SK-N-DZ (cell line): ENCODE measurements at regions not wholly inside any gene's neighbourhood (a gene's known extent, or its start where the extent isn't known, plus 50 kb on each side); places are given as distances from the start of the nearest gene placed in this dataset.

Experiments used
- DNase-seq: peaks from one replicate; pipeline ENCODE4 v3.0.0-alpha.2; 2015; ENCODE audit warnings: low spot score

- DNase-seq = no peak
Measured at GRCh38 chr14:51307551-51307950, 67.5 kb downstream of the TMX1 start.

DNA sequence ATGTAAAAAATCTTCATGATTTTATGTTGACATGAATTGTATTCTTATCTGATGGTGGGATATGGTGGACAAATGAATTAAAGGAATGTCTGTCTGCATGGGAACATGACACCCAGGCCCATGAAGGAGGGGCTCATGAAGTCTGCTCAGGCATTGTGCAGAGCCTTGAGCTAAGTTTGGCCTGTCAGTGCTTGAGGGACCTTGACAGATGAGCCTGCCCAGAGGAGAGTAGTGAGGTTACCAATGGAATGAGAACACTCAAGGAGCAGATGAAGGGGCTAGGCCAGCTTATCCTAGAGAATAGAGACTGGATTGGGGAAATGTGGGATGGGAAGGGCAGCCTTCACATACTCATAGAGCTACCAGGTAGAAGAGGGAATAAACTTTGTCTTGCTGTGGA lies 68.8 kb downstream of the TMX1 start:
- peak; percentile 23 for DNase-seq

GRCh38 chr14:51310505-51310944 lies 70.5 kb downstream of the TMX1 start:
- DNase-seq = no peak

DNA sequence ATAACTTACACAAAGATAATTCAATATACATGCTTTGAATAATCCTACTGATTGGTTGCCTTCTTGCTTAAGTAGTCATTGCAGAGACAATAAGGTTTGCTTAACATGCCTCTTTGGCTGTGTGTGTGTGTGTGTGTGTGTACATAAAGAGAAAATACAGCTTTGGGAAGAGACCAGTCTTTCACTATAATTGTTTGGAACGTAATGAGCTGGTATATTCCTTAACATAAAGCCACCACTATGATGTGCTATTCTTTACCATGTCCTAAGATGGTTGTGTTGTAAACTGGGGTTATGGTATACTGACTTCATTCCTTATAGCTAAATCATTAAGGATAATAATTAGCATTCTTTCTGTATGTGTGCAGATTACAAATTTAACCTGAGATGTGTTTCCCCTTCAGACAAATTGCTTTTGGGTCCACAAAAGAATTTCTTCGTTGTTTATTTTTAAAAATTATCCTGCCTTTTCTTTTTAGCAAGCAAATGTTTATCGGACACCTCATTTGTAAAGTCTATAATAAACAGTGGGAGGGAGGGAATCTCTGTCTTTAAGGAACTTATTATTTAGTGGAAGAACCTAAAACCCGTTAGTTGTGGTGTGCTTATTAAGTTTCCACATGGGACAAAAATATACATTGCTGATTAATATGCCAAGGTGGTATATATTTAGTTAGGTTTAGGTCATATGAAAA lies 74.4 kb downstream of the TMX1 start:
- DNase-seq = no peak

GRCh38 chr14:51317373-51317772 lies 77.3 kb downstream of the TMX1 start:
- no peak for DNase-seq

GRCh38 chr14:51318813-51319597 lies 79.0 kb downstream of the TMX1 start:
- DNase-seq = no peak

DNA sequence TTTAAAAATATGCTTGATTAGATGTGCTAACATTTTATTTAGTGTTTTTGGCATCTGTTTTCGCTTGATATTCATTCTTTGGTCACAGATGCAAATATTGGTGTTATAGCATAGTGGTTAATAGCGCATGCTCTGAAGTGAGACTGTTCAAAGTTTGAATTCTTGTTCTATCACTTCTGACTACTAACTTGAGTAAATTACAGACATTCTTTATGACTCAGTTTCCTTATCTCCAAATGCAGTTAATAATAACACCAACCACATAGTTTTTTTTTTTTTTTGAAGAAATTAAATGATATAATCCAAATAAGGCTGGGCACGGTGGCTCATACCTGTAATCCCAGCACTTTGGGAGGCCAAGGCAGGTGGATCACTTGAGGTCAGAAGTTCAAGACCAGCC lies 81.0 kb downstream of the TMX1 start:
- no peak for DNase-seq

GRCh38 chr14:51323492-51323891 lies 83.4 kb downstream of the TMX1 start:
- no peak for DNase-seq

DNA sequence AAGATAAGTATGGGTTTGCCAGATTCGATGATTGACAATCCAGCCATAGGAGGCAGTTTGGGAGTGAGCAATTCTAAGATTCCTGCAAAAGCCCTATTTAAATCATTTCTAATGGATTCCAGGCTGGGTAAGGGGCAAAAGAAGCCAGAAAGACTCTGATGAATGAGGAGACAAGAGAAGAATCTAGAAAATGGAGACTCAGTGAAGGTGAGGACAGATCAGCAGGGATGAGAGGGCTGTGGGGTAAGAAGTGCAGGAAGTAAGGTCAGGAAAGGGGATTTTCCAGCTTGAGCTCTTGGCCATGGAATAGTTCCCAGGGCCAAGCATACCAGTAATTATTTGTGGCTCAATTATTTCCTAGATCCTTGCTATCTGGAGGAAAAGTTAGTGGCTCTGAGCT lies 87.3 kb downstream of the TMX1 start:
- DNase-seq = no peak

- no peak for DNase-seq
Measured at GRCh38 chr14:51328064-51328771, 88.2 kb downstream of the TMX1 start.

- DNase-seq = no peak
Measured at GRCh38 chr14:51328772-51329353, 88.8 kb downstream of the TMX1 start.

- no peak for DNase-seq
Measured at GRCh38 chr14:51331486-51332367, 91.7 kb downstream of the TMX1 start.

GRCh38 chr14:51333299-51333698 lies 93.3 kb downstream of the TMX1 start:
- no peak for DNase-seq

GRCh38 chr14:51333901-51334521 lies 94.0 kb downstream of the TMX1 start:
- no peak for DNase-seq

GRCh38 chr14:51334566-51334965 lies 94.5 kb downstream of the TMX1 start:
- DNase-seq = no peak

DNA sequence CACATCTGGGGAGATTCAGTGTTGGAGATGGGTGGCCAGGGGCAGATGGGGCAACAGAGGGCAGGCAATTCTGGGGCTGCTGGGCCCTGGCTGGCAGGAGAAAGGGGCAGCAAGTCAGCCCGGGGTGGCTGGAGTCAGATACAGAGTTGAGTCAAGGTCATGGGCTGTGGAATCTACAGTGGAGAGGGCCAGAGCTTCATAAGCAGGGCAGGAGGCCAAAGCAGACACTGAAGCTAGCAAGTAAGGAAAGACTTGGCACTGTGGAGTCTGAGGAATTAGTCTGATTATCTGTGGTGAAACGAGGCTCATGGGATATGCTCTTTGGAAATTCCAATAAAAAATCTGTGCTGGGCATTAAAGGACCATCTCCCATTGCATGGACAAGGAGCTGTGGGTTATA lies 95.5 kb downstream of the TMX1 start:
- no peak for DNase-seq

- DNase-seq = no peak
Measured at GRCh38 chr14:51335961-51336723, 96.1 kb downstream of the TMX1 start.

- no peak for DNase-seq
Measured at GRCh38 chr14:51336734-51337133, 96.7 kb downstream of the TMX1 start.

DNA sequence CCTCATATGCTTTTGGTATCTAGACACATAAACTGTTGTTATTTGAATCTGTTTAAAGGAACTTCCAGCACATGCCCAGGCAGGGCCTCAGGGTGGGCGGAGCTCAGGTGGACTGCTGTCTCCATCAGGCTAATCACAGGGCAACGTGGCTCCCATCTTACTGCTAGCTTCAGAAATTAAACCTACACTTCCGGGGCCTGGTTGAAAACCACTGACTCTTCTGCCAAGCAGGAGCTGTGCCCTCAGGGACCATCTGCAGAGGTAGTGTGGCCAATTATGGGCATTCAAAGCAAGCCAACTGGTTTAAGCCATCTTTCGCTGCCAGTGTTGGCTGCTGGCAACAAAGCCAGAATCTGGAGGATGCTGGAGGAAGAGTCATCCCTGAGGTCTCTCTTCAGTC lies 97.5 kb downstream of the TMX1 start:
- no peak for DNase-seq

- no peak for DNase-seq
Measured at GRCh38 chr14:51341338-51341737, 101.3 kb downstream of the TMX1 start.
